K562 (cell line): ENCODE measurements at regions not wholly inside any gene's neighbourhood (a gene's known extent, or its start where the extent isn't known, plus 50 kb on each side); places are given as distances from the start of the nearest gene placed in this dataset.

ENCODE experiments used
- ATF1 ChIP-seq, 2 experiments: fragments of 450-650 bp in 1 of 2; IDR thresholded peaks; 2 replicates each; pipeline ENCODE4 v1.6.1; 2016; ENCODE audit warnings: missing compliant biosample characterization in 1 of 2, missing genetic modification characterization in 1 of 2
- CCAR2 ChIP-seq: fragments of 200-400 bp; formaldehyde crosslinking; IDR thresholded peaks from 2 replicates; pipeline ENCODE4 v1.6.1; 2017; ENCODE audit warnings: mild to moderate bottlenecking, low read depth, low read length
- FUS ChIP-seq: fragments of 200-400 bp; formaldehyde crosslinking; optimal IDR thresholded peaks from 2 replicates; pipeline ENCODE3; 2017; ENCODE audit warnings: low read depth, low read length
- HINFP ChIP-seq: fragments of 450-650 bp; conservative IDR thresholded peaks from 2 replicates; pipeline ENCODE4 v1.6.1; 2016; ENCODE audit warnings: missing genetic modification characterization, low read depth, mild to moderate bottlenecking, control low read depth, missing compliant biosample characterization
- NCOA2 ChIP-seq, 2 experiments: fragments of 450-650 bp; IDR thresholded peaks; 2 replicates each; pipeline ENCODE4 v1.6.1; 2018; ENCODE audit warnings: mild to moderate bottlenecking in 2 of 2, moderate library complexity in 1 of 2; ENCODE audit not compliant: partially characterized antibody in 2 of 2
- NR2C1 ChIP-seq, 2 experiments: fragments of 450-650 bp; IDR thresholded peaks; 2 replicates each; pipeline ENCODE4 v1.6.1; 2017; ENCODE audit warnings: mild to moderate bottlenecking in 2 of 2, antibody characterized with exemption in 1 of 2, inconsistent platforms in 1 of 2, missing compliant biosample characterization in 1 of 2, missing genetic modification characterization in 1 of 2
- NRF1 ChIP-seq, 2 experiments: fragments of 450-650 bp; IDR thresholded peaks in 1 of 2; conservative IDR thresholded peaks in 1 of 2; 2 replicates each; pipeline ENCODE4 v1.6.1; 2014; ENCODE audit warnings: mild to moderate bottlenecking in 2 of 2
- POLR2AphosphoS2 ChIP-seq: IDR thresholded peaks from 2 replicates; pipeline ENCODE4 v1.6.1; 2012; ENCODE audit warnings: low read length, improper control_type of control experiment
- RBFOX2 ChIP-seq: fragments of 200-400 bp; formaldehyde crosslinking; IDR thresholded peaks from 2 replicates; pipeline ENCODE4 v1.6.1; 2017; ENCODE audit warnings: low read depth, mild to moderate bottlenecking, low read length, moderate library complexity
- SP1 ChIP-seq: sonication (generic); formaldehyde crosslinking; IDR thresholded peaks from 2 replicates; pipeline ENCODE4 v1.8.1; 2022; ENCODE audit warnings: mild to moderate bottlenecking, missing genetic modification reagents
- TAF15 ChIP-seq: fragments of 200-400 bp; formaldehyde crosslinking; IDR thresholded peaks from 2 replicates; pipeline ENCODE4 v1.6.1; 2017; ENCODE audit warnings: mild to moderate bottlenecking, low read depth, low read length, moderate library complexity
- XRCC3 ChIP-seq: fragments of 450-650 bp; IDR thresholded peaks from 2 replicates; pipeline ENCODE4 v1.6.1; 2017; ENCODE audit warnings: mild to moderate bottlenecking, moderate library complexity
- ZNF197 ChIP-seq: fragments of 200-800 bp; sonication (Bioruptor generic); IDR thresholded peaks from 2 replicates; pipeline ENCODE4 v1.6.1; 2016; ENCODE audit warnings: low read depth, missing genetic modification characterization, missing compliant biosample characterization
- ZNF311 ChIP-seq: fragments of 250-450 bp; sonication (Bioruptor Pico); IDR thresholded peaks from 2 replicates; pipeline ENCODE4 v1.4.0; 2020; ENCODE audit warnings: mild to moderate bottlenecking, moderate library complexity
- TF ChIP-seq, protein P1 (sequence below): IDR thresholded peaks from 2 replicates; pipeline ENCODE4 v1.6.1; 2016; ENCODE audit warnings: missing genetic modification characterization, missing compliant biosample characterization
- TF ChIP-seq, protein P2 (sequence below), 2 experiments: fragments of 450-650 bp; formaldehyde crosslinking in 1 of 2; IDR thresholded peaks; 2 replicates each; pipeline versions ENCODE4 v1.4.0 to v1.6.1; 2014 to 2020; ENCODE audit warnings: mild to moderate bottlenecking in 2 of 2, borderline replicate concordance in 1 of 2, low read depth in 1 of 2

GRCh38 chr16:87203060-87203656 is 114.0 kb downstream of the C16orf95 start (continued):
- TF ChIP-seq TAF15 (no peak), ZNF311 (no peak), ZNF197 (CRISPR knock-in tag) (no peak), FUS (no peak), POLR2AphosphoS2 (no peak), ATF1 (CRISPR knock-in tag; IDR thresholded peaks at IDR 0.05) (no peak), ATF1 (tag; IDR thresholded peaks at IDR 0.05) (no peak), NRF1 (conservative IDR thresholded peaks at IDR 0.05 in 1 of 2, IDR thresholded peaks at IDR 0.05 in 1 of 2) (no peak), HINFP (tag) (no peak), SP1 (CRISPR knock-in tag) (no peak), XRCC3 (no peak), NCOA2 (IDR thresholded peaks at IDR 0.05; ENCODE audit: partially characterized antibody in 2 of 2) (no peak), NR2C1 (IDR thresholded peaks at IDR 0.05) (no peak), NR2C1 (tag; IDR thresholded peaks at IDR 0.05) (no peak), CCAR2 (no peak), RBFOX2 (no peak)
- TF ChIP-seq, protein P1, sequence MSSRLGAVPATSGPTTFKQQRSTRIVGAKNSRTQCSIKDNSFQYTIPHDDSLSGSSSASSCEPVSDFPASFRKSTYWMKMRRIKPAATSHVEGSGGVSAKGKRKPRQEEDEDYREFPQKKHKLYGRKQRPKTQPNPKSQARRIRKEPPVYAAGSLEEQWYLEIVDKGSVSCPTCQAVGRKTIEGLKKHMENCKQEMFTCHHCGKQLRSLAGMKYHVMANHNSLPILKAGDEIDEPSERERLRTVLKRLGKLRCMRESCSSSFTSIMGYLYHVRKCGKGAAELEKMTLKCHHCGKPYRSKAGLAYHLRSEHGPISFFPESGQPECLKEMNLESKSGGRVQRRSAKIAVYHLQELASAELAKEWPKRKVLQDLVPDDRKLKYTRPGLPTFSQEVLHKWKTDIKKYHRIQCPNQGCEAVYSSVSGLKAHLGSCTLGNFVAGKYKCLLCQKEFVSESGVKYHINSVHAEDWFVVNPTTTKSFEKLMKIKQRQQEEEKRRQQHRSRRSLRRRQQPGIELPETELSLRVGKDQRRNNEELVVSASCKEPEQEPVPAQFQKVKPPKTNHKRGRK (tag) = no peak
- TF ChIP-seq, protein P2, sequence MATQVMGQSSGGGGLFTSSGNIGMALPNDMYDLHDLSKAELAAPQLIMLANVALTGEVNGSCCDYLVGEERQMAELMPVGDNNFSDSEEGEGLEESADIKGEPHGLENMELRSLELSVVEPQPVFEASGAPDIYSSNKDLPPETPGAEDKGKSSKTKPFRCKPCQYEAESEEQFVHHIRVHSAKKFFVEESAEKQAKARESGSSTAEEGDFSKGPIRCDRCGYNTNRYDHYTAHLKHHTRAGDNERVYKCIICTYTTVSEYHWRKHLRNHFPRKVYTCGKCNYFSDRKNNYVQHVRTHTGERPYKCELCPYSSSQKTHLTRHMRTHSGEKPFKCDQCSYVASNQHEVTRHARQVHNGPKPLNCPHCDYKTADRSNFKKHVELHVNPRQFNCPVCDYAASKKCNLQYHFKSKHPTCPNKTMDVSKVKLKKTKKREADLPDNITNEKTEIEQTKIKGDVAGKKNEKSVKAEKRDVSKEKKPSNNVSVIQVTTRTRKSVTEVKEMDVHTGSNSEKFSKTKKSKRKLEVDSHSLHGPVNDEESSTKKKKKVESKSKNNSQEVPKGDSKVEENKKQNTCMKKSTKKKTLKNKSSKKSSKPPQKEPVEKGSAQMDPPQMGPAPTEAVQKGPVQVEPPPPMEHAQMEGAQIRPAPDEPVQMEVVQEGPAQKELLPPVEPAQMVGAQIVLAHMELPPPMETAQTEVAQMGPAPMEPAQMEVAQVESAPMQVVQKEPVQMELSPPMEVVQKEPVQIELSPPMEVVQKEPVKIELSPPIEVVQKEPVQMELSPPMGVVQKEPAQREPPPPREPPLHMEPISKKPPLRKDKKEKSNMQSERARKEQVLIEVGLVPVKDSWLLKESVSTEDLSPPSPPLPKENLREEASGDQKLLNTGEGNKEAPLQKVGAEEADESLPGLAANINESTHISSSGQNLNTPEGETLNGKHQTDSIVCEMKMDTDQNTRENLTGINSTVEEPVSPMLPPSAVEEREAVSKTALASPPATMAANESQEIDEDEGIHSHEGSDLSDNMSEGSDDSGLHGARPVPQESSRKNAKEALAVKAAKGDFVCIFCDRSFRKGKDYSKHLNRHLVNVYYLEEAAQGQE (IDR thresholded peaks at IDR 0.05; ENCODE audit: borderline replicate concordance) = peak; percentile 69
- TF ChIP-seq, protein P2 (CRISPR knock-in tag; IDR thresholded peaks at IDR 0.05; ENCODE audit: low read depth) = no peak
